CD8-positive, alpha-beta memory T cell (primary cell): ENCODE measurements at regions not wholly inside any gene's neighbourhood (a gene's known extent, or its start where the extent isn't known, plus 50 kb on each side); places are given as distances from the start of the nearest gene placed in this dataset.

Source experiments
- CTCF ChIA-PET: fragments of 350-600 bp; sonication (Branson Sonifier 250); formaldehyde crosslinking; loops from one replicate; lab custom pipeline; 2021; ENCODE audit warnings: antibody characterized with exemption; lab: Charles Lee
- POLR2A ChIA-PET: fragments of 350-600 bp; sonication (Branson Sonifier 250); formaldehyde crosslinking; loops from one replicate; lab custom pipeline; 2021; ENCODE audit warnings: antibody characterized with exemption; lab: Charles Lee
- DNase-seq, 5 donors: peaks; one replicate each; pipeline versions ENCODE4 v3.0.0 to v3.0.0-alpha.2; 2020 to 2022; ENCODE audit warnings: mixed read lengths in 1 of 5
- H3K27ac ChIP-seq: one replicate; pipeline ENCODE4 v1.7.0; 2013; ENCODE audit warnings: low read depth, mild to moderate bottlenecking, low read length, moderate library complexity
- H3K27me3 ChIP-seq: 2 replicates; pipeline ENCODE4 v1.7.0; 2013; ENCODE audit warnings: low read length, mild to moderate bottlenecking; ENCODE audit not compliant: insufficient read depth, poor library complexity, severe bottlenecking
- H3K36me3 ChIP-seq: 2 replicates; pipeline ENCODE4 v1.7.0; 2013; ENCODE audit warnings: mild to moderate bottlenecking, low read length, moderate library complexity; ENCODE audit not compliant: insufficient read depth
- H3K4me1 ChIP-seq: 2 replicates; pipeline ENCODE4 v1.7.0; 2013; ENCODE audit warnings: mild to moderate bottlenecking, low read length, moderate library complexity; ENCODE audit not compliant: insufficient read depth
- H3K4me3 ChIP-seq: 2 replicates; pipeline ENCODE4 v1.7.0; 2013; ENCODE audit warnings: mild to moderate bottlenecking, low read length
- H3K9me3 ChIP-seq: 2 replicates; pipeline ENCODE4 v1.7.0; 2013; ENCODE audit warnings: mild to moderate bottlenecking, low read length
- H3K27ac Mint-ChIP-seq, 8 donors: one replicate each; pipeline ENCODE4 v1.8.0; 2020 to 2021; ENCODE audit warnings: mixed read lengths in 8 of 8, mild to moderate bottlenecking in 6 of 8, inconsistent platforms in 3 of 8, moderate library complexity in 3 of 8
- H3K27me3 Mint-ChIP-seq, 2 donors: one replicate each; pipeline ENCODE4 v1.8.0; 2020 to 2021; ENCODE audit warnings: mixed read lengths in 2 of 2, mild to moderate bottlenecking in 1 of 2, moderate library complexity in 1 of 2
- H3K36me3 Mint-ChIP-seq, 3 donors: one replicate each; pipeline ENCODE4 v1.8.0; 2020 to 2021; ENCODE audit warnings: mixed read lengths in 3 of 3, inconsistent platforms in 1 of 3, mild to moderate bottlenecking in 1 of 3
- H3K4me1 Mint-ChIP-seq, 3 donors: one replicate each; pipeline ENCODE4 v1.8.0; 2020 to 2021; ENCODE audit warnings: mixed read lengths in 3 of 3, inconsistent platforms in 1 of 3, mild to moderate bottlenecking in 1 of 3
- H3K4me3 Mint-ChIP-seq, 7 donors: one replicate each; pipeline ENCODE4 v1.8.0; 2020 to 2021; ENCODE audit warnings: mixed read lengths in 7 of 7, mild to moderate bottlenecking in 6 of 7, moderate library complexity in 4 of 7, inconsistent platforms in 2 of 7
- H3K9me3 Mint-ChIP-seq, 5 donors: one replicate each; pipeline ENCODE4 v1.8.0; 2020 to 2022; ENCODE audit warnings: mixed read lengths in 5 of 5, mild to moderate bottlenecking in 3 of 5, moderate library complexity in 2 of 5, inconsistent platforms in 1 of 5

DNA sequence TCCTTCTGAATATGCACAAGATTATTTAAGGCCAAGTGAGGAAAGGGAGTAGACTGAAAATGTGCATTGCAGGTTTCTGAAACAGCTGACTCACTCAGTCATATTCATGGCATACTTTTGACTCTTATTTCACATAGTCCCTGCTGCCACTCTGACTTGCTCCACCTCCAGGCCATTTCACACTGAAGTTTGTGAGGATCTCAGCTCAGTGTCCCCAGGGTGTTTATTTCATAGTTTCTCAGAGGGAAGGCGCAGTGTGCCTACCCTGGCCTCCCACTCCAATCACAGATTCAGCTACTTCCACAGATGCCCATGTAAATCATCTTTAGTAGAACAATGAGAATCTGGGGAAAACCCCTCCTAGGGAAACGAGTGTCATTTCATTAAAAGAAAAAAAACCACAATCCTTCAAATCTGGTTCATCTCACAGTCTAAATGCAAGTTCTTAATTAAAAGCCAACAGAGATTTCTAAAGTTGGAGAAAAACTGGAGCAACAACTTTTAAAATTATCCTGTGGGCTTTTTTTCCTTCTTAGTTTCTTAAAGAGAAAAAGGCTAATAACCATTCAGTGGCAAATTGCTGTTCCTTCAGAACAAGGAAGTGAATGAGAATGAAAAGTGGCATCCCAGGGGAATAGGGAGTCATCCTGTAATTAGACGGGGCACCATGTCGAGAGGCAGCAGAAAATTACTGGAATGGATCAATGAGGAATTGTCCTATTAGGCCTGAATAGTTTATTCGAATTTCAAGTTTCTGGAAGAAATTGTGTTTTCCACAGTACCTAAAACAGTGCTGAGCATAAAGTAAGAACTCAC, 133.6 kb downstream of the TFAP2B start:
- Histone ChIP-seq H3K27ac (no peak overlapping the region), H3K9me3 (no peaks in the 10 kb centered on the region), H3K4me1 (no peaks in the 10 kb centered on the region), H3K36me3 (no peaks in the 10 kb centered on the region), H3K27me3 (no peaks in the 10 kb centered on the region), H3K4me3 (no peak overlapping the region)
- Mint-ChIP-seq H3K36me3 (no peaks in the 10 kb centered on the region), H3K9me3 (peaks cover 2 to 10% (median 8%) of the 10 kb centered on the region in 5 donors), H3K4me1 (no peaks in the 10 kb centered on the region), H3K27ac (no peak overlapping the region), H3K27me3 (no peaks in the 10 kb centered on the region), H3K4me3 (no peak overlapping the region)
- CTCF ChIA-PET, result no interaction called here
- DNase-seq, result no peak
- POLR2A ChIA-PET, result no interaction called here

DNA sequence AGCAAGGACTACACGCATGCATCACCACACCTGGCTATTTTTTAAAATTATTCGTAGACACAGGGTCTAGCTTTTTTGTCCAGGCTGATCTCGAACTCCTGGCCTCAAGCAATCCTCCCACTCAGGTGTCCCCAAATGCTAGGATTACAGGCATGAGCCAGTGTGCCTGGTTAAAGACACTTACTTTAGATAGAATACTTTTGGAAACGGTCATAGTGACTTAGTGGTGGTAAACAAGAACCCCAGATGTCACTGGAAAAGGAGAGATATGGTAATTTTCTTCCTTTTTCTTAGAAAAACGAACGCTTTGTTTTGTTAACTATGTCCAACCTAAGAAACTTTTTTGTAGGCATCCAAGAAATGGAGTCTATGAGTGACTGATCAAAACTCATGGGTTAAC, 137.3 kb downstream of the TFAP2B start:
- no peak overlapping the region for H3K4me3 ChIP-seq
- no peaks in the 10 kb centered on the region for H3K36me3 ChIP-seq
- H3K27me3 ChIP-seq, result no peaks in the 10 kb centered on the region
- Mint-ChIP-seq H3K27ac (no peak overlapping the region), H3K27me3 (no peaks in the 10 kb centered on the region), H3K4me1 (no peaks in the 10 kb centered on the region), H3K36me3 (no peaks in the 10 kb centered on the region), H3K9me3 (peaks cover 0 to 7% (median 4%) of the 10 kb centered on the region in 5 donors), H3K4me3 (no peak overlapping the region)
- CTCF ChIA-PET, result no interaction called here
- H3K9me3 ChIP-seq, result no peaks in the 10 kb centered on the region
- no peak overlapping the region for H3K27ac ChIP-seq
- no peak for DNase-seq
- POLR2A ChIA-PET, result no interaction called here
- no peaks in the 10 kb centered on the region for H3K4me1 ChIP-seq

DNA sequence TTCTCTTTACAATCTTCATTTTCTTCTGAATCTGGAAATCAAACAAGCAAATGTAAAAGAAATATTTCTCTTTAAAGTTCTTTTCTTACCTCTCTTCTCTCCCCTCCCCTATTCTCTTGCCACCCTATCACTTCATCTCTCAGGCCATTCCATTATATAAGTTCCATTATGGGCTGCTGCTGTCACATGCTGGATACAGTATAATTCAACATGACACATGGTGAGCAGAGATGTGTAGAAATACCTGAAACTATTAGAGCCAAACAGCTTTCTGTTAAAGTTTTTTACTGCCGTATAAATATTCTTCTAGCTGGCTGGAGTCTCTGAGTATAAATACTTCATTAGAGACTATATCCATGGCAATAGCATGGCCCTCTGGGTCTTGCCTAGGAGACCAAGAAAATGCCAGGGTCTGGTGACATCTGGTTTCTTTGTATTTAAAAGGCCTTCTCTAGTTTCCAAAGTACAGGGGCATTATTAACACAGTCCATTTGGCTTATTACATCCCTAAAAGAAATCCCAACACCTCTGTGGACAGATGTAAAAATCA, 139.6 kb downstream of the TFAP2B start:
- H3K27me3 Mint-ChIP-seq, result no peaks in the 10 kb centered on the region

DNA sequence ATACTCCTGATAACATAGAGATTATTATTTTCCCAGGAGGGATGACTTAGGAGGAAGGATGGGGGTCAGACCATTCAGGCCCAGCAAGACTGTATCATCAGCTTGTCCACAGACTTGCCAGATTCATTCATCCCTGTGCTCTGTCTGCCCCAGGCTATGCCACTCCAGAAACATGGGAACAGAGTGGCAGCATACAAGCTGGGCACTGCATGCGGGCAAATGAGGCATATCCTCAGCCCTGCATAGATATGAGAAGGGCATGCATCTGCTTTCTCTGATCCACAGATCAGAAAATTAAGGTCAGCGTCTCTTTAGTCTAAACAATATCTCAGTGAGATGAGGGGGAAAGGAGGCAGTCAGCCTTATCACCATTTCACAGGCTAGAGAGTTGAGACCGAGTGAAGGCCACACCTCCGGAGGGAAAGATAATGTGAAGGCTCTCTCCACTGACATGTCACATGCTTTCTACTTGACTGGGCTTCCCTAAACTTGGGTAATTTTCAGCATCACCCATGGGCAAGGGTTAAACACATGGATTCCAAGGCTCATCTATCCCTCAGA, 140.5 kb downstream of the TFAP2B start:
- Histone ChIP-seq H3K4me3 (no peak overlapping the region), H3K36me3 (no peaks in the 10 kb centered on the region), H3K4me1 (no peaks in the 10 kb centered on the region), H3K9me3 (no peaks in the 10 kb centered on the region), H3K27ac (peak overlapping the region; percentile 41), H3K27me3 (no peaks in the 10 kb centered on the region)
- Mint-ChIP-seq H3K27me3 (no peaks in the 10 kb centered on the region), H3K4me1 (no peaks in the 10 kb centered on the region), H3K36me3 (no peaks in the 10 kb centered on the region), H3K9me3 (peaks cover 0 to 3% (median 0%) of the 10 kb centered on the region in 5 donors), H3K27ac (no peak overlapping the region), H3K4me3 (no peak overlapping the region)
- DNase-seq, result no peak
- ChIA-PET POLR2A (no interaction called here), CTCF (no interaction called here)

More for the DNA sequence above, 139.6 kb downstream of the TFAP2B start:
- no peaks in the 10 kb centered on the region for H3K4me1 Mint-ChIP-seq
- POLR2A ChIA-PET, result no interaction called here
- no peaks in the 10 kb centered on the region for H3K4me1 ChIP-seq
- H3K9me3 Mint-ChIP-seq, result peaks cover 0 to 3% (median 0%) of the 10 kb centered on the region in 5 donors
- H3K4me3 ChIP-seq, result no peak overlapping the region
- H3K4me3 Mint-ChIP-seq, result no peak overlapping the region
- no peaks in the 10 kb centered on the region for H3K36me3 ChIP-seq
- no peak for DNase-seq
- H3K9me3 ChIP-seq, result no peaks in the 10 kb centered on the region
- CTCF ChIA-PET, result no interaction called here
- H3K36me3 Mint-ChIP-seq, result no peaks in the 10 kb centered on the region
- H3K27ac ChIP-seq, result peak overlapping the region; percentile 41
- H3K27me3 ChIP-seq, result no peaks in the 10 kb centered on the region
- no peak overlapping the region for H3K27ac Mint-ChIP-seq

DNA sequence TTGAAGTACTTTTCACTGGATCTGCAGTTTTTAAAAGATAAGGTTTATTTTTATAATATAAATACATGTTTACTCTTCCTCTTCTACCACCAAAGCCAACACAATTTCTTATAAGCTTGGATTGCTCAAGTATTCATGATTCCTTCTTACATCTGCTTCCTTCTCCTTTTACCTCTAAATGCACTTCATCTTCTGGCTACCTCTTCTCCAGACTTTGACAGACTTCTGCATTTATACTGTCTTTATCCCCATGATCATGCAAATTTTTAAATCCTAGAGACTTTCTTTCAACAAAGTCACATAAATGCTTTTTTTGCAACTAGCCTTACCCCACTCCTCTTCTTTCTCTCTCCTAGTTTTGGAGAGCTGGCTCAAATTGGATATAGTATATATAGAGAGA, 142.9 kb downstream of the TFAP2B start:
- no peak for DNase-seq
- no peaks in the 10 kb centered on the region for H3K4me1 Mint-ChIP-seq
- H3K36me3 Mint-ChIP-seq, result no peaks in the 10 kb centered on the region
- H3K4me1 ChIP-seq, result no peaks in the 10 kb centered on the region
- CTCF ChIA-PET, result no interaction called here
- H3K9me3 ChIP-seq, result no peaks in the 10 kb centered on the region
- peak overlapping the region; percentile 18 for H3K27ac ChIP-seq
- H3K27ac Mint-ChIP-seq, result no peak overlapping the region
- no peak overlapping the region for H3K4me3 ChIP-seq
- no peaks in the 10 kb centered on the region for H3K27me3 Mint-ChIP-seq
- peaks cover 0 to 13% (median 2%) of the 10 kb centered on the region in 5 donors for H3K9me3 Mint-ChIP-seq
- no peaks in the 10 kb centered on the region for H3K27me3 ChIP-seq
- POLR2A ChIA-PET, result no interaction called here
- no peaks in the 10 kb centered on the region for H3K36me3 ChIP-seq
- no peak overlapping the region for H3K4me3 Mint-ChIP-seq

DNA sequence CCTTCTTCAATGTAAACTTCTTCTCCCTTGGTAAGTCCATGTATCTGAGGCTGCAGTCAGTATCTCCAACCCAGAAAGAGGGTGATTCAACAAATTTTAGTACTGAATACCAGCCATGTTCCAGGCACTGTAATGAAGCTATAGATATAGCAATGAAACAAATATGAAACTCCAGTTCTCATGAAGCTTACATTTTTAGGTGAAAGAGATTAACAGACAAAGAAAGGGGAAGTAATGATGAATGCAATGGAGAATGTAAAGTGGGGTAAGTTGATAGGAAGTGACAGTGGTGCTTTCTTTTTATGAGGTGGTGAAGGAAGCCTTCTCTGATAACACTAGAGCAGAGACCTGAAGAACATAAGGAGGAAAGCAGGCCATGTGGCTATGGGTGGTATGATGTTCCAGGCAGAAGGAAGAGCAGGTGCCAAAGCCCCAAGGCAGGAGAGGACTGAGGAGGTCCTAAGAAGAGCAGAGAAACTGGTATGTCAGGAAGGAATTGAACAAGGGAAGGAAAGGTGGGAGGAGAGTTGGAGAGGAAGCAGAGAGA, 143.6 kb downstream of the TFAP2B start:
- H3K4me3 ChIP-seq, result no peak overlapping the region
- H3K4me1 Mint-ChIP-seq, result no peaks in the 10 kb centered on the region
- ChIA-PET POLR2A (no interaction called here), CTCF (no interaction called here)
- H3K4me3 Mint-ChIP-seq, result no peak overlapping the region
- H3K27ac Mint-ChIP-seq, result no peak overlapping the region
- no peaks in the 10 kb centered on the region for H3K4me1 ChIP-seq
- peak overlapping the region; percentile 36 for H3K27ac ChIP-seq
- peaks cover 1 to 16% (median 3%) of the 10 kb centered on the region in 5 donors for H3K9me3 Mint-ChIP-seq
- no peaks in the 10 kb centered on the region for H3K36me3 ChIP-seq
- DNase-seq, result no peak
- H3K36me3 Mint-ChIP-seq, result no peaks in the 10 kb centered on the region
- no peaks in the 10 kb centered on the region for H3K9me3 ChIP-seq
- H3K27me3 ChIP-seq, result no peaks in the 10 kb centered on the region
- no peaks in the 10 kb centered on the region for H3K27me3 Mint-ChIP-seq

DNA sequence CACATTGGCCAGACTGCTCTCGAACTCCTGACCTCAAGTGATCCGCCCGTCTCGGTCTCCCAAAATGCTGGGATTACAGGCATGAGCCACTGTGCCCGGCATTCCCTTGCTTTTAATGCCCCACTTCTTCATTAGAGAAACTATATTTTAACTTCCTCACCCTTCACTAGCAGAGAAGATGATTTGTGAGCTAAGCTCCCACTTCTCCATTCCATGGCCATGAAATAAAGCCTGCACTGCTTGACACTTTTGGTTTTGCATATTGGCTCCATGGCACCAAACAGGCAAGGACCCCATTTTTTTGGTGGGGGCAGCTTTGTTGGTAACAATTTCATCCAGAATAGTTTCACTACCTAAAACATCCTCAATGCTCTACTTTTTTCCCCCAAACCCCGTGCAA, 145.3 kb downstream of the TFAP2B start:
- POLR2A ChIA-PET, result no interaction called here
- peaks cover 2 to 20% (median 5%) of the 10 kb centered on the region in 5 donors for H3K9me3 Mint-ChIP-seq
- CTCF ChIA-PET, result no interaction called here

DNA sequence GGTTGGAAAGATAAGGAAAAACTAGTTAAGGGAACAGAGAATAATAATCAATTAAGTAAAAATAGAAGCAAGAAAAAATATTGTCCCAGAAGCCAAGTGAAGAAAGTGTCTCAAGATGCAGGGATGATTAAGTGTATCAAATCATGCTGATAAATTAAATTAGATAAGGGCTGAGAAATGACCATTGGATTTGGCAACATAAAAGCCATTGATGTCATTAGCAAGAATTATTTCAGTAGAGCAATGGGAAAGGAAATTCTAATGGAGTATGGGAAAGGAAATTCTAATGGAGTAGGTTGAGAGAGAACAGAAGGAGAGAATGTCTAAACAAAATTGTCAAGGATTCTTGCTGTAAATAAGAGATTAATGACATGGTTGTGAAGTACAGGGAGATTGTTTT, 146.8 kb downstream of the TFAP2B start:
- Histone ChIP-seq H3K4me1 (no peaks in the 10 kb centered on the region), H3K4me3 (no peak overlapping the region), H3K27me3 (no peaks in the 10 kb centered on the region), H3K36me3 (no peaks in the 10 kb centered on the region), H3K9me3 (no peaks in the 10 kb centered on the region), H3K27ac (no peak overlapping the region)
- DNase-seq, result no peak
- no peak overlapping the region for H3K4me3 Mint-ChIP-seq
- peaks cover 2 to 25% (median 5%) of the 10 kb centered on the region in 5 donors for H3K9me3 Mint-ChIP-seq
- no peaks in the 10 kb centered on the region for H3K4me1 Mint-ChIP-seq
- H3K36me3 Mint-ChIP-seq, result no peaks in the 10 kb centered on the region
- ChIA-PET CTCF (no interaction called here), POLR2A (no interaction called here)
- H3K27ac Mint-ChIP-seq, result no peak overlapping the region
- no peaks in the 10 kb centered on the region for H3K27me3 Mint-ChIP-seq

More for the DNA sequence above, 145.3 kb downstream of the TFAP2B start:
- no peak overlapping the region for H3K4me3 Mint-ChIP-seq
- no peaks in the 10 kb centered on the region for H3K4me1 Mint-ChIP-seq
- H3K27ac ChIP-seq, result no peak overlapping the region
- no peak for DNase-seq
- no peaks in the 10 kb centered on the region for H3K4me1 ChIP-seq
- no peaks in the 10 kb centered on the region for H3K36me3 ChIP-seq
- H3K4me3 ChIP-seq, result no peak overlapping the region
- H3K27me3 ChIP-seq, result no peaks in the 10 kb centered on the region
- H3K9me3 ChIP-seq, result no peaks in the 10 kb centered on the region
- no peaks in the 10 kb centered on the region for H3K36me3 Mint-ChIP-seq
- H3K27me3 Mint-ChIP-seq, result no peaks in the 10 kb centered on the region
- H3K27ac Mint-ChIP-seq, result no peak overlapping the region
